ENCODE measurements at regions not wholly inside any gene's neighbourhood (a gene's known extent, or its start where the extent isn't known, plus 50 kb on each side); places are given as distances from the start of the nearest gene placed in this dataset.
"Not testable (repeated sequence)": the region's sequence is repeated elsewhere in the genome, so short reads cannot be mapped to it uniquely, and the experiment has no call there.

DNA sequence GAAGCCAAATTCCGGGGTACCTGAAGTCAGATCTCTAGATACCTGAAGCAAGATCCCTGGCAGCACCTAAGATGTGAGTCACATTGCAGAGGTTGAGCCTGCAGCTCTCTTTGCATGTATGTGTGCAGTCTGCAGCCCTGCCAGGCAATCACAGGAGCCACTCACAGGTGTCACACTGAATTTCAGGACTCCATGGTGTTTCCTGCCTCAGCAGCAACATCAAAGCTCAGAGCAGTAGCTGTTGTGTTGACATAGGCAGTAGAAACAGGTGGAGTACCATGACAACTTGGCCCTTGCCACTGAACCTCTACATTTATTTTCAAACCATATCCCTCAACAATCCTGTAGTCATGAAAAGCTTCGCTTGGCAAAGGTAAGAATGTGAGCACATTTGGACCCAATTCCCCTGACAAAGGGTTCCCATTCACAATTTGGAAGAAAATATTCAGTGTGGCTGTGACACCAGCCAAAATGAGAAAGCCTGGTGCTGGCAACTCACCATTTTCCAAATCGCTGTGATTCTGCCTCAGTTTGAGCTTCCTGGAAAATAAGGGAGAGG, 419.8 kb upstream of the NFIA start:
- DNase-seq (ENCODE audit: low spot score), result no peak
- intact Hi-C loops (cut with DNase I), result no loop called here

DNA sequence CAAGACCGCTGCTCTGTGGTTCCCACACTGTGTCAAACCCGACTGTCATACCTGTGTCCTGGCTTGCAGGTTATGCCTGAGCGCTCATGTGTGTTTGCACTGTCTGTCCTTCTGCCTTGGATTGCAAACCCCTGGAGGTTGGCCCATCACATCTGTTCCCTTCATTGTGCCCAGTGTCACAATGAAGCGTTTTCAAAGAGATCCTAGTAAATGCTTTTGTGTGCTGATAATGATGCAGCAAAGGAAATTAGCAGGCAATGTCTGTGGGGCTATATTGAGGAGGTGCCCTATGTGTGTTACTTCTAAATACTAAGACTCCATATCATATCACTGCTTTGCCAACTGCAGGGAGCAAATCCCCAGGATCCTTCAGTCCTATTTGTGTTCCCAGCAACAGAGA, 424.4 kb upstream of the NFIA start:
- intact Hi-C loops (cut with DNase I), result no loop called here
- no peak for DNase-seq (ENCODE audit: low spot score)

DNA sequence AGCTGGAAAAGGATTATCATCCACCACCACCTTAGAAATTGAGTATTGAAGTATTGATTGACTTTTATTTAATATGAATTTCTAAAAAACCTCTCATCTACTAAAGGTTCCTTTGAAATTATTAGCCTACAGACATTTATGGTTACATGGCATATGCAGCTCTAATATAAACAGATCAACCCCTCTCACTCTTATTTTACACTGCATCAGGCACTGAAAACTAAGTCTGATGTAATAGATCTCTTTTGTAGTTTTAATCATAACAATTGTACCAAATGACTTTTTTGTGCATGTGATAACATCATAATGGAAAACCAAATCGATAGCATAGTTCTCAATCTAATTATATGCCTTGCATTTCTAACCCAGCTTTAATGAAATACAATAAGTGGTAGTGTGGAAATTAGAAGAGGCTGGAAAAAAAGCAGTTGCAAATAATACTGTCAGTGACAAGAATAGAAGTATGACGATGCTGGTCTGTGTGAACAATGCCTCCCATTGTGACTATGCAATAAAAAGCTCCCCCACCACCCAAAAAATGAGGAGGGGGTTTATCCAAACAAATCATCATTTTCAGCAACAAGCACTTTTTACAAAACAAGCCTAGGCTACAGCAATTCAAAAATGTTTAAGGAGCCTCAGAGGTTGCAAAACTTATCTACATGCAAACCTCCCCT, 426.5 kb upstream of the NFIA start:
- intact Hi-C loops (cut with DNase I), result no loop called here
- DNase-seq (ENCODE audit: low spot score), result no peak

DNA sequence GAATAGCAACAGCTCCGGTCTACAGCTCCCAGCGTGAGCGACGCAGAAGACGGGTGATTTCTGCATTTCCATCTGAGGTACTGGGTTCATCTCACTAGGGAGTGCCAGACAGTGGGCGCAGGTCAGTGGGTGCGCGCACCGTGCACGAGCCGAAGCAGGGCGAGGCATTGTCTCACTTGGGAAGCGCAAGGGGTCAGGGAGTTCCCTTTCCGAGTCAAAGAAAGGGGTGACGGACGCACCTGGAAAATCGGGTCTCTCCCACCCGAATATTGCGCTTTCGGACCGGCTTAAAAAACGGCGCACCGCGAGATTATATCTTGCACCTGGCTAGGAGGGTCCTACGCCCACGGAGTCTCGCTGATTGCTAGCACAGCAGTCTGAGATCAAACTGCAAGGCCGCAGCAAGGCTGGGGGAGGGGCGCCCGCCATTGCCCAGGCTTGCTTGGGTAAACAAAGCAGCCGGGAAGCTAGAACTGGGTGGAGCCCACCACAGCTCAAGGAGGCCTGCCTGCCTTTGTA, 442.3 kb upstream of the NFIA start:
- DNase-seq (ENCODE audit: low spot score); intact Hi-C loops (cut with DNase I): not testable (repeated sequence)

DNA sequence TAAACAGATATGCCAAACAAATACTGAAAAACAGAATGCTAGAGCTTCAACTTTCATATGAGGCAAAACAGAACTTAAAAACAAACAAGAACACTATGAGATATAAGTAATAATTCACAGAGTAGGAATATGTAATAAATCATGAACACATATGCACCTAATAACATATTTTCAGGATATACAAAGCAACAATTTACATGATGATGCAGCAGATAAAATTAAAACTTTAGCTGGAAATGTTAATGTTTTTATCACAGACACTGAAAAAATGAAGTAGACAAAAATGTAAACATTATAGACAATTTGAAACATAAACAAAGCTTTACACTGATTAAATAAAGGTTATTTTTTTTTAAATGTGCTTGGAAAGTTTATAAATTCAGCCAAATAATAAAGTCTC, 443.1 kb upstream of the NFIA start:
- no peak for DNase-seq (ENCODE audit: low spot score)
- intact Hi-C loops (cut with DNase I), result no loop called here

DNA sequence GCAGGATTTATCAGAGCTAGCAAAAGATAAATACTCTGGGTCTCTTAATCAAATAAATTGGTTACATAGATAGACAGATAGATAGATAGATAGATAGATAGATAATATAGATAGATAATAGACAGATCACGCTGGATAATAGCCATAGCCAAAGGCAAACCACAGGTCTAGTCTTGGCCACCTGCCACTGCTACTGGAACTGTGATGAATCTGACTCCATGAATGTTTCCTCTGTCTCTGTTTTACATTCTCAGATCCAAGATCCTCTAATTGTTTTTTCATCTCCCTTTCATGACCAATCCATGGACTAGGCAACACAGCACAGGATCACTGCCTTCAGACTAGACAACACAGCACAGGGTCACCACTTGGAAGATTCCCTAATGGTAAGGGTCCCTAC, 444.7 kb upstream of the NFIA start:
- intact Hi-C loops (cut with DNase I), result no loop called here
- no peak for DNase-seq (ENCODE audit: low spot score)

DNA sequence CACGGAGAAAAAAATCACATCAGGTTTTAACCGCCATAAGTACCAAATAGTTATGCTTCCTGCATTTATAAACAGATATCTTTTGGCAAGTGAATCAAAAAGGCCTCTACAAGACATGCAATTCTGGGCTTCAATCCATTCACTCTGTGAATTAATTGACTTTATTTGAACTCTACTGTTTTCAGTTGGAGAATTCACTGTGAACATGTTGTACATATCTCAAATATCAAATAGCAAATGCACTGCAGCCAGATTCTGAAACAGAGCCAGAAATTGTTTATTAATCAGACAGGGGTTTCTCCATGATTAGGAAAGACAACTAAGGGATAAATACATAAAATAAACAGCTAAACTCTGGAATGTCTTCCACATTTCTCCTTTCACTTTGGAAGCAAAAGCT, 445.4 kb upstream of the NFIA start:
- no peak for DNase-seq (ENCODE audit: low spot score)
- intact Hi-C loops (cut with DNase I), result no loop called here

DNA sequence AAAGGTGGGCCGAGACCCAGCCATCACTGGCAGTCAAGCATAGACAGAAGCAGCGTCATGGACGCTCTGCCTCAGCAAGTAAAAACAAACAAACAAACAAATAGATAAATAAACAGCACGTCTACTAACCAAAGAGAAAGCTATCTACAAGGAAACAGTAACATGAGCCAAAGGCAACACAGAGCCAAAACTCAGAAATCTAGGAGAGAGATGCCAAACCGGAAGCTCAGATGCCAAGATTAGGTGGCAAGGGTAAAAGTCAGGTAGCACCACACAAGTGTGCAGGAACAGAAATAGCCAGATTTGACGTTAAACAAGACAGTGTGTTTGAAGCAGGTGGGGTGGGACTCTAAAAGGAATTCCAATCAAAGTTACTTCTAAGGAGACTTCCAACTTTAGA, 448.3 kb upstream of the NFIA start:
- no peak for DNase-seq (ENCODE audit: low spot score)
- intact Hi-C loops (cut with DNase I), result no loop called here

DNA sequence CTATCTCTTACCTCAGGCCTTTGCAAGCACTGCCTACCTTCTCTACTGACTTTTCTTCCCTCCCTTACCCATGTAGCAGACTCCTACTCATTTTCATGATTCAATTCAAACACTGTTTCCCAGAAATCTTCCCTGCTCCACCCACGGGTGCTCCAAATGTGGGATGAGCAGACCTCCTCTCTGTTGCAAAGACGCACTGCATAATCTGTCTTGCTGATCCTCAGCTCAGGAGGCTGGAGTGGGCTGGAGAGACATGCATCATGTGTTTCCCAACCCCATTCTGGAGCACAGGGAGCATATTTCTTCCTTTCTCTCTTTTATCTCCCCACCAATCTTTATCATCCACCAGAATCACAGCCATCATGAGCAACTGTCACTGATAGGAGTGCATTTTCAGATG, 459.9 kb upstream of the NFIA start:
- no peak for DNase-seq (ENCODE audit: low spot score)
- intact Hi-C loops (cut with DNase I), result no loop called here

DNA sequence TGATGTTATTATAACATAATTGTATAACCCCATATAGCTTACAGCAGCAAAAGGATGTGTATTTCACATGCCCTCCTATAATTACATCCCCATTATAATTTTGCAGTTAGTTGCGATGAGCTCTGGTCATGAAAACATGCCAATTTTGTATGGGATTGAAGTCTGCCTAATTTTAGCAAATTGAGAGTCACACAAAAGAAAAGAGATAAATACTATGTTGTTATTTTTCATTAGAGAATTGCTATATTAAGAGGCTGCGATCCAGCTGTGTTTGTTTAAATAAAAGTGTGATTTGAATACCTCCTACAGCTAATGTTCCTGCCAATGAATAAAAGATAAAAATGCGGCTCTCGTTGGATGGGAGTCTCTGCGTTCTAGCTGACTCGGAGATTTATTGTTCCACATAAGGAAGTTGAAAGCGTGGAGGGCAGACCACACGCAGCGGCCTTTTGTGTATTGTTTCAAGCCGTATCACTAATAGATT, 461.0 kb upstream of the NFIA start:
- intact Hi-C loops (cut with DNase I), result no loop called here
- DNase-seq (ENCODE audit: low spot score), result no peak

DNA sequence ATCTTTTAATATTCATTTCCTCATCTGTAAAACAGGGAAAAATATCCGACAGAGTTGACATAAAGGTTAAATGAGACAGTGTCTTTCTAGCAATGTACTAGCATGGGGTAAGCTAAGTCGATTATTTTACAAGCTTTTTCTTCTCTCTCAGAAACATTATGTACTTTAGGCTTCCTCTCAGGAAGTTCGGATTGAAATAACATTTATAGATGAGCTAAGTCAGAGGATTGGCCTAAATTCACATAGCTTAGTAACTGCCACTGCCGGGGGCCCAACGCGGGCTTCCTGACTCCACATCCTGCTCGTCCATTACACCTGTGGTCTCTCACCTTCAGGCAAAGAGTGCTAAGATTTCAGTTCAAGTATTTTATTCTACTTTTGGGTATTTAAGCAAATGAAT, 462.3 kb upstream of the NFIA start:
- intact Hi-C loops (cut with DNase I), result no loop called here
- DNase-seq (ENCODE audit: low spot score), result no peak

DNA sequence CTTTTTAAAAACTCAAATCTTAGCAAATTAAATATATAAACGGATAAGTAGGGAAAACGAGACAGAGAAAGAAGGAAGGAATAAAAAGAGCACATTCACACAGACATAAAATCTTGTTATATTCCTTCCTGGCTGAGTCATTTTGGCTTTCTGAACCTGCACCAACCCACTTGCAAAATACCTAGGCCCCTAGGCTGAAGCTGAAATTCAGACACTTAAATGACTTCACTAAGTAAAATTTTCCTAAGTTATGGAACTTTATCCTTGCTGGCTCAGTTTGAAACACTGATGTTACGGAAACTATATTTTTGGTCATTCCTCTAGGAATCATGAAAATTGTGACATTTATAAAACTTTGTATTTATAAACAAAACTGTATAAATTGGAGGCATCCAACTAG, 462.8 kb upstream of the NFIA start:
- intact Hi-C loops (cut with DNase I), result no loop called here
- no peak for DNase-seq (ENCODE audit: low spot score)

DNA sequence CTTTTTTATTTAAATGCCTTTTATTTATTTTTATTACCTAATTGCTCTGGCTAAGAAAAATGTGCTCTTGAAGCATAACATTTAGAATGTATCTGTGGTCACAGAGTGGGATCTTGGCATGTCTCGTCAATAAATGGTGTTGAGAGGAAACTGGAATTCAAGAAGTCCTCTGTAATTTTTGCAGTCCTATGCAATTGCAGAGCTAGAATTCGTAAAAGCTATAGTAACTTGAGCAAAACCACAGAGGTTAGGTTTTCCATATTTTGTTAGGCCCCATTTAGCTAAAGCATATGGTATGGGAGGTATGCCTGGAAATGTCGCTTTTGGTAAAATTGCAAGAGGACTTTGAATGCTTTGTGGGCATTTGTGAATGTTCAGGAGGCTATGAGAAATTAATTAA, 466.7 kb upstream of the NFIA start:
- DNase-seq (ENCODE audit: low spot score), result no peak
- intact Hi-C loops (cut with DNase I), result no loop called here

DNA sequence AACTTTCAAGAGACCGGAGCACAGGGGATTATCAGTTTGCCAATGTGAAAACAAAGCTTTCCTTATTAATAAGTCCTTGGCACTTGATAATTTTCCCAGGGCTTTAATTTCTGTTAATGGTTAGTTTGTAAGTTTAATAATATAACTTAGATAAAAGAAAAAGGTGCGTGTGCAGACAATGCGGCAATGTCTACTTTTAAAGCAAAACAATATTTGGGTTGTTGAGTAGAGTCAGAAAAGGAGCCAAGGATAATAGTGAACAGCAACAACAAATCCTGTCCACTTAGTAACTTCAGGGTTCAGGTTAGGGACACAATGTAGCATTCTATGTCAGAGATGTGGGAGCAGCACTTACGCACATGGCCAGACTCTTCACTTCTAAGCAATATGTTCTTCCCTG, 469.6 kb upstream of the NFIA start:
- DNase-seq (ENCODE audit: low spot score), result no peak
- intact Hi-C loops (cut with DNase I), result no loop called here

DNA sequence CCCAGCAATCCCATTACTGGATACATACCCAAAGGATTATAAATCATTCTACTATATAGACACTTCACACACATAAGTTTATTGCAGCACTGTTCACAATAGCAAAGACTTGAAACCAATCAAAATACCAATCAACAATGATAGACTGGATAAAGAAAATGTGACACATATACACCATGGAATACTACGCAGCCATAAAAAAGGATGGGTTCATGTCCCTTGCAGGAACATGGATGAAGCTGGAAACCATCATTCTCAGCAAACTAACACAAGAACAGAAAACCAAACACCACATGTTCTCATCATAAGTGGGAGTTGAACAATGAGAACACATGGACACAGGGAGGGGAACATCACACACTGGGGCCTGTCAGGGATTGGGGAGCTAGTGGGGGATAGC, 475.4 kb upstream of the NFIA start:
- intact Hi-C loops (cut with DNase I); DNase-seq (ENCODE audit: low spot score): not testable (repeated sequence)

DNA sequence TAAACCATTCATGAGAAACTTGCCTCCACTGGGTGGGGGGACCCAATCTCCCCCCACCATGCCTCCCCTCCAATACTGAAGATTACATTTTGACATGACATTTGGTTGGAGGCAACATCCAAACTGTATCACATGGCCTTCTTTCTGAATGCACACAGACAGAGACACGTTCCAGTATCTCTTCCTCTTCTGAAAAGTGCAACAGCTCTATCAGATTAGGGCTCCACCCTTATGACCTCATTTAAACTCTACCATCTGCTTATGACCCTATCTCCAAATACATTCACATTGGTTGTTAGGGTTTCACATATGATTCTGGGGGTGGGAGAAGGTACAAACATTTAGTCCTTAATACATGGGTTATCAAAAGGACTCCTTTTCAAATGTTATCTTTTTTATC, 481.8 kb upstream of the NFIA start:
- intact Hi-C loops (cut with DNase I), result no loop called here

DNA sequence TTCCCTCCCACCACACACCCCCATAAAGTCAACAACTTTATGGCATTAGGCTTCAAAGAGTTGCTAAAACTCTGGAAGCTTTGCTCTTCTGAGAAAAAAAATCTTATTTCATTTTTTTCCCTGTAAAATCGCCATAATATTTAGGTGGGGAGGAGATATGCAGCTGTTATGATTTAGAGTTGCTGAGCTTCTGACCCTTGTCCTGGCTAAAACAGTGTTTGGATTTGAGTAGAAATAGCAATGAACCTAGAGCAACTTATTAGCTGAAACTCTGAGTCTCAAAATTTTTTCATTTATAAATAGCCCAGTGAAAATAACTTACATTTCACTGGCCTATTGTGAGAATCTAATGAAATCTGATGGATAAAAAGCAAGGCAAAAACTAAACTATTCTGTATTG, 482.8 kb upstream of the NFIA start:
- intact Hi-C loops (cut with DNase I), result no loop called here
- no peak for DNase-seq (ENCODE audit: low spot score)

More for the DNA sequence above, 481.8 kb upstream of the NFIA start:
- no peak for DNase-seq (ENCODE audit: low spot score)

DNA sequence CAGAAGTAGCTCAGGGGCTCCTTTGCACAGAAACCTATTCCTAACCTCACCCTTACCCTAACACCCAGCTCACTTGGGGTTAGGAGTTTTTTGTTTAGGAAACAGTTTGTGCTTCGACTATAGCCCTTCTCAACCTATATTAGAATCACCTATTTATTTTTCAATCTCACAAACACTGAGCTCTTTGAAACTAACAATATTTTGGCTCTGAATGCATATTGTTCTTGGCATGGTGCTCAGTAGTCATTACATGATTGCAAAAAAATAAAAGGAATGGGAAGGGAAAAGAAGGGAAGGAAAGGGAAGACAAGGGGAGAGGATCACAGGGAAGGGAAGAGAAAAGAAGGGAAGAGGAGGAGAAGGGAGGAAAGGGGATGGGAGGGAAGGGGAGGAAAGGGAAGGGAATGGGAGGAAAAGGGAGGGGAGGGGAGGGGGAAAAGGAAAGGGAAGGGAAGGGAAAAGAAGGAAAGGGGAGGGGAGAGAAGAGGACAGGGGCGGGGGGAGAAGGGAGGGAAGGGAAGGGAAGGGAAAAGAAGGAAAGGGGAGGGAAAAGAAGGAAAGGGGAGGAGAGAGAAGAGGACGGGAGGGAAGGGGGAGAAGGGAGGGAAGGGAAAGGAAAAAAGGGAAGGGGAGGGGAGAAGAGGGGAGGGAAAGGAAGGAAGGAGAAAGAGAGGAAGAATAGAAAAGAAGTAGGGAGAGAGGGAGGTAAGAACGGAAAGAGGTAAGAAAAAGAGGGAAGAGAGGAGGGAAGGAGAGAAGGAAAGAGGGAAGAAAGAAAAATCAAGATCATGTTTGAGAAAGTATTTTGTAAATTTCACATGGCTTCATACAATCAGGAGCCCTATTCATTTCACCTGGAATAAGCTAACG, 484.1 kb upstream of the NFIA start:
- DNase-seq (ENCODE audit: low spot score), result no peak
- intact Hi-C loops (cut with DNase I), result no loop called here

DNA sequence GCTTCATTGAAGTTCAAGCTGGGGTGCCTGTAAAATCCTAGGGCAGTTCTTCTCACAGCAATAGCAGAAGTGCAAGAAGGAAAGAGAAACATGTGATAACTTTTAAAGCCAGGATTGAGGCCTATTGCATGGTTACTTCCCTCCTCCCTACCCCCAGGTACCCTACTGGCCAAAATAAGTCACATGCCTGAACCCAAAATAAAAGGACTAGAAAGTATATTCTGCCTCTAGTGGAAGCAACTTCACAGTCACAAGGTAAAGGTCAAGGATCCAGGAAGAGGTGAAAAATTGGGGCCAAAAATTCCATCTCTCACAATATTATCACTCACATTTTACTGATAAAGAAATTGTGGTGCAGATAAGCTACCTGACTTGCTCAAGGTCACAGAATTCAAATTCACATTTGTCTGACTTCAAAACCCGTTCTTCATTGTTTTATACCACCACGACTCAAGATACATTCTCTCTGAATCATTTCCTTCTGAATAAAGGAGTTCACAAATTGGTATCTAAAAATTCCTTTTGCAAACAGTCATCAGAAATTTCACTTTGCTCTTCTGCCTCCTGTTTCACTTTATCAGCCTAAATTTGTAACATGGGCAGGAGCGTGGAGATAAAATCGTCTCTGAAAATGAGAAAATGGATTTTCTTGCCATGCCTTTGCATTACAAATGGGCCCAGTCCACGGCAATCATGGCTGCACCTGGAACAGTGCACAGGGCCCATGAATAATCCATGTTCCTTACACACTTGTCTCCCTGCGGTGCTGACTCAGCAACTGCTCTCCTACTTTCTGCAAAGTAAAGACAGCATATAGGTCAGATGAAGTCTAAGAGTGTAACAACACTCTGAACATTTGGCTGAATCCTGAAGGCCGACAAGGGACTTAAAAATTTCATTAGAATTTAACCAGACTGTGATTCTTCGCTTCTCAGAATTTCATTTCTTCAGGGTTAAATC, 485.3 kb upstream of the NFIA start:
- intact Hi-C loops (cut with DNase I), result no loop called here
- no peak for DNase-seq (ENCODE audit: low spot score)

DNA sequence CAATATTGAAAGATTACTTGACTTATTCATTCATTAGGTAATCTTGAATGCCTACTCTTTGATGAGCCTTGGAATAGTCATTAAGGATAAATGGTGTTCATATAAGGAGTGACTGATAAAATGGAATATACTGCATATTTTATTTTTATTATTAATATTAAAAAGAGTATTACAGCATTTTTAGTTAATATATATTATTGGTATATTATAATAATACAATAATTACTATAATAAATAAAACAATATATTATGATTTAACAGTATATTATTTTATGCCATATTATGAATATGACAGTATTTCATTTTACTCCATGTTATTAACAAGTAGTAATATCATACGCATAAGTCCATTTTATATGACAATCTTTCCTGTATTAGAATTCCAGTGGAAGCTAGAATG, 490.8 kb upstream of the NFIA start:
- intact Hi-C loops (cut with DNase I), result no loop called here
- DNase-seq (ENCODE audit: low spot score), result no peak
